Loucy (cell line): ENCODE measurements at regions not wholly inside any gene's neighbourhood (a gene's known extent, or its start where the extent isn't known, plus 50 kb on each side); places are given as distances from the start of the nearest gene placed in this dataset.

ENCODE experiments used
- H2AFZ ChIP-seq: fragments of 200-600 bp; sonication (generic); 2 replicates; pipeline ENCODE4 v1.6.0; 2016; ENCODE audit warnings: antibody characterized with exemption, mild to moderate bottlenecking, low read length, moderate library complexity
- H3F3A ChIP-seq: fragments of 200-600 bp; 2 replicates; pipeline ENCODE4 v1.6.0; 2016; ENCODE audit warnings: antibody characterized with exemption, low read depth, mild to moderate bottlenecking
- H3K27me3 ChIP-seq: fragments of 200-600 bp; sonication (generic); 2 replicates; pipeline ENCODE4 v1.6.1; 2014; ENCODE audit warnings: low read length, mild to moderate bottlenecking; ENCODE audit not compliant: insufficient read depth, poor library complexity, severe bottlenecking
- H3K36me3 ChIP-seq: fragments of 200-600 bp; sonication (generic); 2 replicates; pipeline ENCODE4 v1.6.1; 2016; ENCODE audit warnings: low read length; ENCODE audit not compliant: insufficient read depth
- H3K4me1 ChIP-seq: fragments of 200-600 bp; sonication (generic); 2 replicates; pipeline ENCODE4 v1.5.1; 2014; ENCODE audit warnings: low read length, mild to moderate bottlenecking; ENCODE audit not compliant: insufficient read depth, poor library complexity, severe bottlenecking
- H3K4me2 ChIP-seq: fragments of 200-600 bp; sonication (generic); 2 replicates; pipeline ENCODE4 v1.6.0; 2014; ENCODE audit warnings: antibody characterized with exemption, low read length, low read depth, mild to moderate bottlenecking; ENCODE audit not compliant: poor library complexity, severe bottlenecking
- H3K4me3 ChIP-seq: fragments of 200-600 bp; sonication (generic); 2 replicates; pipeline ENCODE4 v1.5.1; 2014; ENCODE audit warnings: low read length, mild to moderate bottlenecking, mixed read lengths; ENCODE audit not compliant: poor library complexity, severe bottlenecking
- H3K79me2 ChIP-seq: fragments of 200-600 bp; sonication (generic); 2 replicates; pipeline ENCODE4 v1.6.1; 2014; ENCODE audit warnings: low read length; ENCODE audit not compliant: insufficient read depth
- H3K9ac ChIP-seq: fragments of 200-600 bp; sonication (generic); 2 replicates; pipeline ENCODE4 v1.6.0; 2014; ENCODE audit warnings: mild to moderate bottlenecking, low read depth, low read length, moderate library complexity; ENCODE audit not compliant: poor library complexity, severe bottlenecking
- H3K9me2 ChIP-seq: fragments of 200-600 bp; sonication (generic); replicated peaks from 2 replicates; pipeline ENCODE4 v1.6.1; 2016; ENCODE audit warnings: low read depth, low read length, mixed read lengths
- H3K9me3 ChIP-seq: fragments of 200-600 bp; sonication (generic); 2 replicates; pipeline ENCODE4 v1.6.1; 2014; ENCODE audit warnings: mild to moderate bottlenecking, antibody characterized with exemption, low read length, low read depth; ENCODE audit not compliant: insufficient read depth
- H4K20me1 ChIP-seq: fragments of 200-600 bp; sonication (generic); 2 replicates; pipeline ENCODE4 v1.6.0; 2014; ENCODE audit warnings: antibody characterized with exemption, low read length, mild to moderate bottlenecking; ENCODE audit not compliant: insufficient read depth, poor library complexity, severe bottlenecking
- CTCF ChIP-seq: fragments of 200-600 bp; sonication (generic); conservative IDR thresholded peaks from 2 replicates; pipeline ENCODE4 v1.5.1; 2014; ENCODE audit warnings: mild to moderate bottlenecking, antibody characterized with exemption, low read length
- EZH2phosphoT487 ChIP-seq: fragments of 200-600 bp; IDR thresholded peaks from 2 replicates; pipeline ENCODE4 v1.6.1; 2018; ENCODE audit warnings: antibody characterized with exemption, mild to moderate bottlenecking, moderate library complexity, borderline replicate concordance

- no peaks in the 10 kb centered on the region for H4K20me1 ChIP-seq
- H3K79me2 ChIP-seq, result no peaks in the 10 kb centered on the region
- H3K36me3 ChIP-seq, result no peaks in the 10 kb centered on the region
- H3K27me3 ChIP-seq, result no peaks in the 10 kb centered on the region
- H3K4me3 ChIP-seq, result no peak overlapping the region
- H2AFZ ChIP-seq, result peak overlapping the region; percentile 60
- H3F3A ChIP-seq, result no peaks in the 10 kb centered on the region
- no peaks in the 10 kb centered on the region for H3K9me2 ChIP-seq
- H3K4me1 ChIP-seq, result peaks cover 21% of the 10 kb centered on the region
- no peaks in the 10 kb centered on the region for H3K9me3 ChIP-seq
- no peak overlapping the region for H3K9ac ChIP-seq
- TF ChIP-seq EZH2phosphoT487 (no peak), CTCF (no peak)
- H3K4me2 ChIP-seq, result no peak overlapping the region
These were observed 210.1 kb upstream of the SLC24A2 start for GRCh38 chr9:19998823-19999455.

- no peak overlapping the region for H3K4me2 ChIP-seq
- H3K9ac ChIP-seq, result no peak overlapping the region
- H3K9me3 ChIP-seq, result no peaks in the 10 kb centered on the region
- H3K4me3 ChIP-seq, result no peak overlapping the region
- no peaks in the 10 kb centered on the region for H3K36me3 ChIP-seq
- no peaks in the 10 kb centered on the region for H3K9me2 ChIP-seq
- H3F3A ChIP-seq, result no peaks in the 10 kb centered on the region
- no peaks in the 10 kb centered on the region for H4K20me1 ChIP-seq
- H3K27me3 ChIP-seq, result no peaks in the 10 kb centered on the region
- peaks cover 21% of the 10 kb centered on the region for H3K4me1 ChIP-seq
- H2AFZ ChIP-seq, result peak overlapping the region; percentile 60
- H3K79me2 ChIP-seq, result no peaks in the 10 kb centered on the region
- TF ChIP-seq CTCF (no peak), EZH2phosphoT487 (no peak)
These were observed 209.3 kb upstream of the SLC24A2 start for GRCh38 chr9:19998153-19998552.

- Histone ChIP-seq H3K9ac (no peak overlapping the region), H3K27me3 (no peaks in the 10 kb centered on the region), H3K4me2 (peak overlapping the region; percentile 9), H2AFZ (peak overlapping the region; percentile 53; the same call in 1 of the 2 replicates), H4K20me1 (no peaks in the 10 kb centered on the region), H3K4me1 (peaks cover 27% of the 10 kb centered on the region), H3K79me2 (no peaks in the 10 kb centered on the region), H3F3A (no peaks in the 10 kb centered on the region), H3K4me3 (no peak overlapping the region), H3K9me3 (no peaks in the 10 kb centered on the region), H3K9me2 (no peaks in the 10 kb centered on the region), H3K36me3 (no peaks in the 10 kb centered on the region)
- TF ChIP-seq EZH2phosphoT487 (no peak), CTCF (no peak)
These were observed 206.8 kb upstream of the SLC24A2 start for GRCh38 chr9:19995619-19996018.
